ENCODE measurements at regions not wholly inside any gene's neighbourhood (a gene's known extent, or its start where the extent isn't known, plus 50 kb on each side); places are given as distances from the start of the nearest gene placed in this dataset.
"Not testable (repeated sequence)": the region's sequence is repeated elsewhere in the genome, so short reads cannot be mapped to it uniquely, and the experiment has no call there.

DNA sequence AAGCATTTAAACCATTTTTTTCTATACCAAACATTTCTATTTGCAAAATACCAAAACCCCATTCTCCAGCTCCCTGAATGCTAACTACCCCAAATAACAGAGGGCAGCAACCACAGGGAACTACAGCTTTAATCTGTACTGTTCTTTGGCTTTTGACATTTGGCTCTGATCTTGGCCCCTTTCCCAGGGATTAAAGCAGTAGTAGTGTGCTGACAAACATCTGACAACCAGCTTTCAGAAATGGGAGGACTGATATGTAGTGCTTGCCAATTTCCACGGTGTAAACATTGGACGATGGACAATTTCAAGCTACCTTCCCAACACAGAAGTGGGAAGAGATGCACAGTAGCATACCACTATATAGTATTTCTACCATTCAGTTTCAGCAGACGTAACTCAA, 88.4 kb upstream of the TEAD1 start:
- DNase-seq (ENCODE audit: low read depth), result no peak

DNA sequence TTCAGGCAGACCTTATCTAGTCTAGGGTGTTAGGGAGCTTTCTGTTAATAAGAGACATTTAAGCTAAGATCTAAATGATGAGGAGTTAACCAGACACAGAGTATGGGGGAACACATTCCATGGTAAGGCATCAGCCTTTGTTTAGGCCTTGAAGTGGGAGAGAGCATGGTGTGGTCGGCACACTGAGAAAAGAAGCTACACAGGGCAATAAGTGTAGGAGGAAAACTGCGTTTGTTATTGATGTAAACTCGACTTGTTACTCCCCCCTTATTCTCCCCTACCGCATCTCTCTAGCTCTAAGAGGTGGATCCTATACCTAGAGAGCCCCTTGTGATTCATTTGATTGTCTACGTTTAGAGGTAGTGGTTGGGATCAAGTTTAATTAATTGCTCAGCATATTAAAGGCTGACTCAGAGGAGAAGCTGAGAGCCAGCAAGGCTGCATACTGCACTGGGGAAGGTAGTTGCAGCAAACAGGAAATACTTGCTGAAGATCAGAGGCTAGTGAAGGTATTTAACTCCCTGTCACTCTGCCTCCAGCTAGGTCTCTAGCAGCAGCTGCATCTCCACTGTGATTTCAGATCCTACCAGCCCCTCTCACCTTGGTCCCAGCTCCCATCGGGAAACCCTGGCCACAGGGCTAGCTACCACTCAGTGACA, 86.8 kb upstream of the TEAD1 start:
- DNase-seq (ENCODE audit: low read depth), result peak; percentile 82

DNA sequence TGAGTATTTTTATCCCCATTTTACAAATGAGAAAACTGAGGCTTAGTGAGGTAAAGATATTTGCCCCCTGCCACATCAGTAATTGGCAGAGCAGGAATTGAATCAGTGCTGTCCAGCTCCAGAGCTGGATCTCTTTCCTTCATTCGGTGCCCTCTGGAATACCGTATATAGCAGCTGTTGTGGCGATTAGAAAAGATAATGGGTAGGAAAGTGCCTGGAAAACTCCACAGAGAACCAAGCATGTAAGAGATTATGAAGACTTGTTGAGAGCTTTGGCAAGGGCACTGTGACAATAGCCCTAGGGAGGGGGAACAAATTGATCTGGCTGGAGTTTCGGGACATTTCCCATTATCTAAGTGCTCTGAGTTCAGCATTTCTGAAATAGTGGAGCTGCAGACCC, 82.5 kb upstream of the TEAD1 start:
- DNase-seq (ENCODE audit: low read depth), result no peak

DNA sequence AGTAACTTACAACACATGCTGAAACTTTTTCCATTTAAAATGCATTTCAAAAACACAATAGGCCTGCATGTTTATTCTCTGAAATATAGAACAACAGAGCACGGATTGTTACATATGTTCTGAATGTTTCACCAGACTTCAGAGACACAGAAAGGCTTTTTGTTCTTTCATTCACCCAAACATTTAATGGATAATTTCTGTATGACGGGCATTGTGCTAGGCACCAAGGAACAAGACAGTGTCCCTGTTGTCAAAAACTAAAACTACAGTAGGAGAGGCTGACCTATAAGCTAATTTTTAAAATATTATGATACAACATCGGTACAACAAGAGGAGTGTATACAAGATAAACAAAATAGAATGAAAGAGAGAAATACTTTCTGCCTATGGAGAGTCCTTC, 81.9 kb upstream of the TEAD1 start:
- no peak for DNase-seq (ENCODE audit: low read depth)

DNA sequence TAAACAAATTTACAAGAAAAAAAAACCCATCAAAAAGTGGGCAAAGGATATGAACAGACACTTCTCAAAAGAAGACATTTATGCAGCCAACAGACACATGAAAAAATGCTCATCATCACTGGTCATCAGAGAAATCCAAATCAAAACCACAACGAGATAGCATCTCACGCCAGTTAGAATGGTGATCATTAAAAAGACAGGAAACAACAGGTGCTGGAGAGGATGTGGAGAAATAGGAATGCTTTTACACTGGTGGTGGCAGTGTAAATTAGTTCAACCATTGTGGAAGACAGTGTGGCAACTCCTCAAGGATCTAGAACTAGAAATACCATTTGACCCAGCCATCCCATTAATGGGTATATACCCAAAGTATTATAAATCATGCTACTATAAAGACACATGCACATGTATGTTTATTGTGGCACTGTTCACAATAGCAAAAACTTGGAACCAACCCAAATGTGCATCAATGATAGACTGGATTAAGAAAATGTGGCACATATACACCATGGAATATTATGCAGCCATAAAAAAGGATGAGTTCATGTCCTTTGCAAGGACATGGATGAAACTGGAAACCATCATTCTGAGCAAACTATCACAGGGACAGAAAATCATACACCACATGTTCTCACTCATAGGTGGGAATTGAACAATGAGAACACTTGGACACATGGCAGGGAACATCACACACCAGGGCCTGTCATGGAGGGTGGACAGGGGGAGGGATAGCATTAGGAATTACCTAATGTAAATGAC, 79.0 kb upstream of the TEAD1 start:
- DNase-seq (ENCODE audit: low read depth), result not testable (repeated sequence)

DNA sequence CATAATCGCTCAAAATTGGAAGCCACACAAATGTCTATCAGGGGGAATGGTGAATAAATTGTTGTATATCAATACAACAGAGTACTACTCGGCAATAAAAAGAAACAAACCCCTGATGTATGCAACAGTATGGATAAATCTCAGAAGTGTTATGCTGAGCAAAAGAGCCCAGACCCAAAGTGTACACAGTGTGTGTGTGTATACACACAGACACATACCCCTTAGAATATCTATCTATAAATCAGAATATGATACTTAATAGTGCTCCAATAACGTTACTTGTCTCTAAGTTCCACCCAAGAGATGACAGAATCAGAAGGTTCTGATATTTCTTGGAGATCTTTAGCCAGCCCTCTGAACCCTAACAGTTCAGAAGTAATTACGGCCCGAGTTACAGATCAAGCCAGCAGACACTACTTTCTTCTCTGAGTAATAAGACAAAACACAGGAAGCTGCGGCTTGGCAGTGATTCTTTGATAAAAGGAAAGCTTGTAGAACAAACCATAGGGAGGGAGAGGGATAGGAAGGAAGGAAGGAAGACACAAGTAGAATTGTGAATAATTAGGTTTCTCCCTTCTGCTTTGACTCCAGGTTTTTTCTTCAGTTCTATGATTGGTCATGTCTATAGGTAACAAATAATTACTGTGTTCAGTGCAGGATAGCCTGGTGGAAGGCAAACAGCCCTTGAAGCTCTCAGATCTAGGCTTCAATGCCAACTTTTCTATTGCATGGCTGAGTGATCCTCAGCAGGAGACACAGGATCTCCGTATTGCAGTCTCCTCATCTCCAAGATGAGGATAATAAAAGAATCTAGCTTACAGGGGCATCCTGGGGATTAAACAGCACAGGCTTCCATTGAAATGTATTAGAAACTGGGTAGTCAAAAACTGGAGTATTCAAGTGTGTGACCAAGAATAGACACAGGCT, 75.6 kb upstream of the TEAD1 start:
- DNase-seq (ENCODE audit: low read depth), result peak; percentile 52

DNA sequence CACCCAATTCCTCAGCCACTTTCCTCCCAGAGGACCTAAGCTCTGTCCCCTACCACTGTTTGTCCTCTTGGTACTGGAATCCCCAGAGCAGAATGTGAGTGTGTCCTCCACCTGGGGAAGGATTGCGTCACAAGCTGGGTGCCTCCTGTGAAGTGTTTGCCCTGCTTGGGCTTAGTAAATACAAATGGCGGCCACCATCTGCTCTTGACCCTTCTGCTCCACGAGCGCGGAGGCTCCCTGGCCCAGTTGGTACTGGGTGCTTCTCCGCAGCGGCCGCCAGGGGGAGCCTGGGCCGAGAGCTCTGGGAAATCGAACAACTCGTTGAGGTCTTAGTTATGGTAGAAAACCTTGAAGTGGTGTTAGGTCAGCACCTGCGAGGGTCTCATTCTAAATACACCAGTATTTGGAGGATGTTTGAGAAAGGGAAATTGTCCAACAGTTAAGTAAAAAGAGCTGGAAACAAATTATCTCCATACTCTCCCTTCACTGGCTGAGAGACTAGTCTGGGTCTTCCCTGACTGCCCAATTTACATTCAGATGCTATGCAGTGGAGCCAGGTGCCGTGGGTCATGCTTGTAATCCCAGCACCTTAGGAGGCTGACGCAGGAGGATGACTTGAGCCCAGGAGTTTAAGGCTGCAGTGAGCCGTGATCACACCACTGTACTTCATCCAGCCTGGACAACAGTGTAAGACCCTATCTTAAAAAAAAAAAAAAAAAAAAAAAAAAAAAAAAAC, 74.6 kb upstream of the TEAD1 start:
- DNase-seq (ENCODE audit: low read depth), result peak; percentile 12

DNA sequence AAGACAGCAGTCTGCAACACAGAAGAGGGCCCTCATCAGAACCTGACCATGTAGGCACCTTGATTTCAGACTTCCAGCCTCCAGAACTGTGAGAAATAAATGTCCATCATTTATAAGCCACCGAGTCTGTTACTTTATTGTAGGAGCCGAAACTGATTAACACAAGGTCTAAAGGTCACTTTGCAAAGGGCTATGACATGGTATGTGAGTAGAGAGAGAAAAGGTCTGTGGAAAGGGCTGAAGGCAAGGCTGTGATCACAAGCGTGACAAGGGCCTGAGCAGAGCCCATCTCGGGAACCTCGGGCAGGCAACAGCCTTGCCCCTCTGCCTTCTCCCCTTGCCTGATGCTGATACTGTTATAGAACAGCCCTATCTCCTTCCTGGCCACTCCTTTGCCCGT, 73.4 kb upstream of the TEAD1 start:
- no peak for DNase-seq (ENCODE audit: low read depth)

DNA sequence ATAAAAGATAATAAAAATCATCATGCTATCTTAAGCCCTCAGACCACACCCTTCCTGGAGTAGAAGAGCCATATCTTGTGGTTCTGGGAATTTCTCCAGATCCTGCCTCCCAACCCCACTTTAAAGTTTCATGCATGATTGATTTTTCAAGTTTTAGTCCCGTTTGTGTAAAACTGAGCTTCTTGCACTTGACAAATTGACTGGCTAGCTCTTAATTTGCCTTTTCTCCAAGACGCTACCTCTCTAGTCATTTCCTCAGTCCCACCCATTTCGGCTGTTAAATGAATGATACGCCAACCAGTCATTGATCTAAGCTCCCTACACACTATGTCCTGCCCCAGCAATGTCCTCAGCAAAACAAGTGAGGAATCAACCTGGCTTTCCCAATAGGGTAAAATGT, 71.8 kb upstream of the TEAD1 start:
- DNase-seq (ENCODE audit: low read depth), result peak; percentile 65

DNA sequence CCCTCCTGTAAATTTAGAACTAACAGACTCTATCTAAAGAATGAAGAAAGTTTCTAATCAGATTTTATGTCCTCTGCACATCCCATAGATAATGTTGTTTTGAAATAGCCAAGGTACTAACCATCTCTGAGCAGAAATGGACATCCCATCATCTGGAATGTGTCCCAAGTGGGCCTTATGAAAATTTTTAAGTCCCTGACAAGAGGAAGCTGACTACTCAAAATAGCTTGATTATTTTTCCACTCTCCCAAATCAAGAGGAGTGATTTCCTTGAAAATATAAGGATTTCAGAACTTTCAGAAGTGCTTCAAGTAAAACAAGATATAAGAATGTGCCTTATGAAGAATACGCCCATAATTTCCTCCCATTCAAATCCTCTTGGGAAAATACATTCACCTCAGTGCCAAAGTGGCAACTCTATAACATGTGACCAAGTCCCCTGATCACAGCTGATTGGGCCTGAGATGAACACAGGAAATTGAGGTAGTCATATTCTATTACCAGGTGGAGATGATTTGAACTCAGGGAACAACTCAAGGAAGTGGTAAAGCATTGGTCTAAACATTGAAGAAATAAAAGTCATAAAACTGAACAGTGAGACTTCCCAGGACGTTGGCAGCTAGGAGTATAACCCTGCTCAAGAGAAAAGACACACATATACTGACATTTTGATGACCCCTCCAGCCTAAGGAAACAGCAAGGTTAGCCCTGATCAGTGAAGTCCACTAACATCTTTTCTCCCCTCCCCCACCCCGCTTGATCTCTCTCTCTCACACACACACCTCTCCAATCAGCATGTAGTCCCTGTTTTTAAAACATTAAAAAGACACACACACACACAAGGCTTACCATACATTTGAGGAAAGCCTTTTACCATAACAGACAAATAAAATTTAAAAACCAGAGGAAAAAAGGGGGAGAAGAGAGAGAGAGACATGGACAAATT, 70.8 kb upstream of the TEAD1 start:
- DNase-seq (ENCODE audit: low read depth), result no peak

DNA sequence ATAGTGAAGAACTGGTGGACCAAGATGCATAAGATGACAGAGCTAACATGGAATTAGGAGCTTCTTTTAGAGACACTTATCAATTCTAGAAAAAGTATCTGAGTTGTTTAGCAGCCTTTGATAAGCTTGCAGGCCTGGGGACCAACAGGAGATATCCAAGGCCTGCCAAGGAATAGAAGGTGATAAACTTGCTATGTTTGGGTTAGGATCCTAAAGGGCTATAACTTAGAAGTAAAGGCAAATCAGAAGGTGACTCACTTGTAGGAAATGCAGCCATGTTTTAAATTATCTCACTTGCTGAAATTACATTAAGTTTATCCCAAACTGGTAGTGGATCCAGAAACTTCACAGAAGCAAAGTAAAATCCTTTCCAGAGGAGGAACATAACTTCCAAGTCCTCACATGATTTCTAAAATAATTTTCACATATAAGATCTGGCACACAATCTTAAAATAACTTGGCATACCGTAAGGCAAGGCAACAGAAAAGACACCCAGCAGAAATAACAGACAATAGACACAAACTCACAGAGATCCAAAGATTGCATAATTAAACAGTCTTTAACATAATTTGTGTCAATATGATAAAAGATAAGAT, 69.6 kb upstream of the TEAD1 start:
- DNase-seq (ENCODE audit: low read depth), result no peak

DNA sequence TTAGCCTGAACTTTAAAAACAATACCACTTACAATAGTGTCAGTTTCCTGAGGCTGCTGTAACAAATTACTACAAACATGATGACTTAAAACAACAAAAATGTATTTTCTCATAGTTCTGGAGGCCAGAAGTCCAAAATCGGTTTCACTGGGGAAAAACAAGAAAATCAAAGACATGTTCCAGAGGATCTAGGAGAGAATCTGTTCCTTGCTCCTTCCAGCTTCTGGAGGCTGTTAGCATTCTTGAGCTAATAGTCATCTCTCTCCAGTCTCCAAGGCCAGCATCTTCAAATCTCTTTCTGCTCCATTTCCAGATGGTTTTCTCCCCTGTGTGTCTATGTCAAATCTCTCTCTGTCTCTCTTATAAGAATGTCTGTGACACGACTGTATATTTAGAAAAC, 67.6 kb upstream of the TEAD1 start:
- DNase-seq (ENCODE audit: low read depth), result peak; percentile 88

DNA sequence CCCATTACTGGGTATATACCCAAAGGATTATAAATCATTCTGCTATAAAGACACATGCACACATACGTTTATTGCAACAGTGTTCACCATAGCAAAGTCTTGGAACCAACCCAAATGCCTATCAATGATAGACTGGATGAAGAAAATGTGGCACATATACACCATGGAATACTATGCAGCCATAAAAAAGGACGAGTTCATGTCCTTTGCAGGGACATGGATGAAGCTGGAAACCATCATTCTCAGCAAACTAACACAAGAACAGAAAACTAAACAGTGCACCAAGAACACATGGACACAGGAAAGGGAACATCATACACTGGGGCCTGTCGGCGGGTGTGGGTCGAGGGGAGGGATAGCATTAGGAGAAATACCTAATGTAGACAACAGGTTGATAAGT, 65.5 kb upstream of the TEAD1 start:
- DNase-seq (ENCODE audit: low read depth), result not testable (repeated sequence)

DNA sequence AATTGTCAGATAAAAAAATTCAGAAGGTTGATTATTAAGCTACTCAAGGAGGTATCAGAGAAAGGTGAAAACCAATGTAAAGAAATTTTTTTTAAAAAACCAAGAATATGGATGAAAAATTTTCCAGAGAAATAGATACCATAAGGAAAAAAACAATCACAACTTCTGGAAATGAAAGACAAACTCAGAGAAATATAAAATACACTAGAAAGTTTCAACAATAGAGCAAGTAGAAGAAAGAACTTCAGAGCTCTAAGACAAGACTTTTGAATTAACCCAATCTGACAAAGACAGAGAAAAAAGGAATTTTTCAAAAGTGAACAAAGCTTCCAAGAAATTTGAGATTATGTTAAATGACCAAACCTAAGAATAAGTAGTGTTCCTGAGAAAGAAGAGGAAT, 62.9 kb upstream of the TEAD1 start:
- DNase-seq (ENCODE audit: low read depth), result no peak

DNA sequence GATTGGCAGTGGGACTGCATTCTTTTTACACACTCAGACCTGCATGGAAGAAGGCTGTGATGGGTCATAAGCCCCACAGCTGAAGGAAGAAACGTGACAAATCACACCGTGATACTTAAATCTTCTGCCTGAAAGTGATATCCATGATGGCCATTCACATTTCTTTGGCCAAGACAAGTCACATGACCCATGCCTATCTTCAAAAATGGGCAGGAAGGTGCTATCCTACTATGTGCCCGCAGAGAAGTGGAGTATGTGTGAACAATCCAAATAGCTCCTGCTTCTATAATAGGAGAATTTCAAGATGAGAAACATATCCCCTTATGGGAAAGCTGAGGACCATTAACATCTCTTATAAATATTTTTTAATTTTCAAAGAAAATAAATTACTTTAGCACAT, 56.6 kb upstream of the TEAD1 start:
- DNase-seq (ENCODE audit: low read depth), result no peak

DNA sequence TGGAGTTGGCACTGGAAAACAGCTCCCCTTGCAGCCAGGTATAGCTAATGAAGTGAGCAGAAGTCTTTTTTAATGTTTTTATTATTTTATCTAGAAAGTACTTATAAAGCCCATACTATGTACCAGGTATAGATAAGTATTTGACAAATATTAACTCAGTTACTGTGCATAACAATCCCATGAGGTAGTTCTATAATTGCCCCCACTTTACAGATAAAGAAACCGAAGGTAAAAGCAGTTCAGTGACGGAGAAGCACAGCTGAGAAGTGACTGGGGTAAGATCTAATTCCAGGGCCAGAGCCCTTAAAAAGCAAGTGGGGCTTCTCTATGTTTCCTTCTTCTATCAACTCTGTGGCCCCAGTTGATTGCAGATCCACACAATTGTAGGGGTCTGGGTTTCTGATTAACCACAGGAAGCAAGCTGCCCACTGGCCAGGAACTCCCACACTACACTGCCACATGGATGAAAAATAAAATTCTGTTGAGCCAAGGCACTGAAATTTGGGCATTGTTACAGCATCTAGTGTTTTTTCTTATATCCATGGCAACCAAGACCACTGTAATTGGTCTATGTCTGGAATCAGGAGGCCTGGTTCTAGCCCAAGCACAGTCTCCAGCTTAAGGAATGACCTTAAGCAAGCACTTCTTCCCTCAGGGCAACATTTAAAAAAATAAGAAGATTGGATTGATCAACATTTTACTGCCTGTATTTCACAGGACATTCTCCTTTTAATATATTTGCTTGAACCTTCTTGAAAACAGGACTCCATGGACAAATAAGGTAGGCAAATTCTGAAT, 55.3 kb upstream of the TEAD1 start:
- no peak for DNase-seq (ENCODE audit: low read depth)

DNA sequence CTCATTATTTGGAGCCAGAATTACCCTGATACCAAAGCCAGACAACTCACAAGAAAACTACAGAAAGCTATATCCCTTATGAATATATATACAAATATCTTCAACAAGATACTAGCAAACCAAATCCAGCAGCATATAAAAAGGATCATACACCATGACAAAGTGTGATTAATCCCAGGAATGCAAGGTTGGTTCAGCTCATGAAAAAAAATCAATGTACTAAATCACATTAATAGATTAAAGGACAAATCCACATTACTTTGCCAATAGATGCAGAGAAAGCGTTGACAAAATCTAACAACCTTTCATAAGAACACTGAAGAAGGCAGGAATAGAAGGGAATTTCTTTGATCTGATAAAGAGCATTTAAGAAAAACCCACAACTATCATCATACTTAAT, 50.4 kb upstream of the TEAD1 start:
- DNase-seq (ENCODE audit: low read depth), result no peak

All from amniotic epithelial cell (primary cell).